H1 (cell line): ENCODE measurements at regions not wholly inside any gene's neighbourhood (a gene's known extent, or its start where the extent isn't known, plus 50 kb on each side); places are given as distances from the start of the nearest gene placed in this dataset.

Experiments used
- CTCF ChIA-PET: fragments of 300-600 bp; sonication (Branson Sonifier 250); formaldehyde crosslinking; loops from one replicate; lab custom pipeline; 2021; ENCODE audit not compliant: partially characterized antibody; lab: Charles Lee
- POLR2A ChIA-PET: fragments of 300-600 bp; sonication (Branson Sonifier 250); formaldehyde crosslinking; loops from one replicate; lab custom pipeline; 2021; ENCODE audit warnings: inconsistent platforms; ENCODE audit not compliant: partially characterized antibody; lab: Charles Lee
- DNase-seq, 2 experiments: peaks; one replicate each; pipeline versions ENCODE4 v3.0.0 to v3.0.0-alpha.2; 2010 to 2022; ENCODE audit warnings: low spot score in 2 of 2, low read depth in 1 of 2, mixed read lengths in 1 of 2
- FAIRE-seq: peaks from 2 replicates; lab custom pipeline; 2011; peaks lifted over from hg19 to GRCh38; lab: Jason Lieb, UNC
- H2AFZ ChIP-seq: 2 replicates; pipeline ENCODE4 v1.8.1; 2012; ENCODE audit warnings: low read length, inconsistent platforms
- H2AK5ac ChIP-seq: 2 replicates; pipeline ENCODE4 v1.6.1; 2013; ENCODE audit warnings: low read depth, low read length
- H2BK120ac ChIP-seq: replicated peaks from 2 replicates; pipeline ENCODE3; 2013; ENCODE audit warnings: low read depth, low read length, inconsistent platforms
- H2BK12ac ChIP-seq: 2 replicates; pipeline ENCODE4 v1.6.1; 2013; ENCODE audit warnings: low read depth, low read length
- H2BK15ac ChIP-seq: 2 replicates; pipeline ENCODE4 v1.6.1; 2013; ENCODE audit warnings: low read length
- H2BK20ac ChIP-seq: 2 replicates; pipeline ENCODE4 v1.6.1; 2013; ENCODE audit warnings: low read length
- H2BK5ac ChIP-seq: 2 replicates; pipeline ENCODE4 v1.6.1; 2013; ENCODE audit warnings: low read depth, low read length
- H3K14ac ChIP-seq: 2 replicates; pipeline ENCODE4 v1.6.1; 2013; ENCODE audit warnings: inconsistent platforms; ENCODE audit not compliant: insufficient read length
- H3K18ac ChIP-seq: 2 replicates; pipeline ENCODE4 v1.6.1; 2013; ENCODE audit warnings: low read length; ENCODE audit errors: extremely low read depth
- H3K23ac ChIP-seq: 2 replicates; pipeline ENCODE4 v1.6.1; 2013; ENCODE audit warnings: inconsistent platforms; ENCODE audit not compliant: insufficient read length
- H3K23me2 ChIP-seq: 2 replicates; pipeline ENCODE4 v1.6.1; 2013; ENCODE audit warnings: low read depth, low read length
- H3K27ac ChIP-seq: 2 replicates; pipeline ENCODE4 v1.6.1; 2011; ENCODE audit warnings: low read depth, low read length, inconsistent platforms
- H3K27me3 ChIP-seq, 4 experiments: replicated peaks in 1 of 4; 1 replicate in 1 of 4; 2 replicates in 3 of 4; pipeline versions ENCODE4 v1.6.1 to v1.8.1; 2011 to 2013; ENCODE audit warnings: low read length in 3 of 4, mild to moderate bottlenecking in 3 of 4, inconsistent platforms in 2 of 4, mixed read lengths in 2 of 4, moderate library complexity in 1 of 4; ENCODE audit not compliant: control insufficient read depth in 3 of 4, insufficient read depth in 3 of 4; ENCODE audit errors: extremely low read depth in 1 of 4
- H3K36me3 ChIP-seq, 4 experiments: 2 replicates each; pipeline versions ENCODE4 v1.6.1 to v1.8.1; 2011 to 2013; ENCODE audit warnings: mild to moderate bottlenecking in 4 of 4, low read length in 3 of 4, moderate library complexity in 2 of 4, control low read depth in 1 of 4, inconsistent platforms in 1 of 4; ENCODE audit not compliant: insufficient read depth in 4 of 4, control insufficient read depth in 2 of 4
- H3K4ac ChIP-seq: replicated peaks from 2 replicates; pipeline ENCODE3; 2013; ENCODE audit warnings: low read length, low read depth, mixed read lengths, inconsistent platforms; ENCODE audit not compliant: insufficient read length
- H3K4me1 ChIP-seq, 4 experiments: replicated peaks in 1 of 4; 1 replicate in 1 of 4; 2 replicates in 3 of 4; pipeline versions ENCODE4 v1.6.1 to v1.8.1; 2011 to 2013; ENCODE audit warnings: low read length in 3 of 4, inconsistent platforms in 2 of 4, mixed read lengths in 1 of 4; ENCODE audit not compliant: insufficient read depth in 4 of 4, control insufficient read depth in 3 of 4
- H3K4me2 ChIP-seq, 2 experiments: 2 replicates each; pipeline versions ENCODE4 v1.6.1 to v1.8.1; 2011 to 2013; ENCODE audit warnings: low read depth in 2 of 2, low read length in 2 of 2, control low read depth in 1 of 2, inconsistent platforms in 1 of 2, mild to moderate bottlenecking in 1 of 2; ENCODE audit not compliant: insufficient read depth in 1 of 2
- H3K4me3 ChIP-seq, 4 experiments: fragments of 200-600, 300-600 bp in 1 of 4; sonication (generic), shearing (Covaris generic), sonication (Bioruptor Twin) in 1 of 4; 2 replicates each; pipeline versions ENCODE4 v1.5.1 to v1.8.1; 2011 to 2016; ENCODE audit warnings: low read length in 4 of 4, low read depth in 3 of 4, control low read depth in 2 of 4, inconsistent platforms in 2 of 4, mild to moderate bottlenecking in 2 of 4, mixed read lengths in 1 of 4, moderate library complexity in 1 of 4; ENCODE audit not compliant: insufficient read depth in 2 of 4; ENCODE audit errors: extremely low read depth in 1 of 4
- H3K56ac ChIP-seq: replicated peaks from 2 replicates; pipeline ENCODE3; 2013; ENCODE audit warnings: low read depth, mild to moderate bottlenecking, mixed read lengths, low read length, inconsistent platforms; ENCODE audit not compliant: insufficient read length
- H3K79me1 ChIP-seq: 2 replicates; pipeline ENCODE4 v1.6.1; 2013; ENCODE audit warnings: low read depth, low read length, control low read depth
- H3K79me2 ChIP-seq, 2 experiments: 2 replicates each; pipeline versions ENCODE4 v1.6.1 to v1.8.1; 2012 to 2013; ENCODE audit warnings: low read length in 2 of 2, mild to moderate bottlenecking in 2 of 2, inconsistent platforms in 1 of 2; ENCODE audit not compliant: insufficient read depth in 2 of 2, control insufficient read depth in 1 of 2
- H3K9ac ChIP-seq, 4 experiments: replicated peaks in 1 of 4; 1 replicate in 1 of 4; 2 replicates in 3 of 4; pipeline versions ENCODE4 v1.6.1 to v1.8.1; 2011 to 2013; ENCODE audit warnings: low read depth in 3 of 4, low read length in 3 of 4, control low read depth in 2 of 4, mild to moderate bottlenecking in 2 of 4, moderate library complexity in 2 of 4, inconsistent platforms in 1 of 4; ENCODE audit errors: extremely low read depth in 1 of 4
- H3K9me3 ChIP-seq, 2 experiments: 2 replicates each; pipeline versions ENCODE4 v1.6.1 to v1.8.1; 2012 to 2013; ENCODE audit warnings: mild to moderate bottlenecking in 2 of 2, moderate library complexity in 2 of 2, control low read depth in 1 of 2, inconsistent platforms in 1 of 2, low read depth in 1 of 2, low read length in 1 of 2, mixed read lengths in 1 of 2; ENCODE audit not compliant: insufficient read depth in 2 of 2
- H4K20me1 ChIP-seq, 2 experiments: replicated peaks in 1 of 2; 2 replicates each; pipeline versions ENCODE3 to v1.8.1; 2011 to 2013; ENCODE audit warnings: inconsistent platforms in 2 of 2, low read length in 2 of 2, mild to moderate bottlenecking in 1 of 2; ENCODE audit not compliant: insufficient read depth in 2 of 2, control insufficient read depth in 1 of 2
- H4K5ac ChIP-seq: 2 replicates; pipeline ENCODE4 v1.6.1; 2013; ENCODE audit warnings: low read length, low read depth, mixed read lengths, inconsistent platforms; ENCODE audit not compliant: insufficient read length
- H4K8ac ChIP-seq: 2 replicates; pipeline ENCODE4 v1.8.0; 2013; ENCODE audit warnings: mild to moderate bottlenecking, moderate library complexity, low read length, inconsistent platforms; ENCODE audit not compliant: insufficient read depth; ENCODE audit errors: extremely low read depth
- H4K91ac ChIP-seq: replicated peaks from 2 replicates; pipeline ENCODE3; 2013; ENCODE audit warnings: low read length, mixed read lengths, inconsistent platforms; ENCODE audit not compliant: insufficient read length
- ASH2L ChIP-seq: fragments of 200-600, 300-600 bp; sonication (generic); IDR thresholded peaks from one replicate; pipeline ENCODE4 v1.7.1; 2017; ENCODE audit warnings: low read length
- CHD1 ChIP-seq: IDR thresholded peaks from 2 replicates; pipeline ENCODE4 v1.6.1; 2012; ENCODE audit warnings: low read depth, low read length, improper control_type of control experiment
- CTBP2 ChIP-seq: IDR thresholded peaks from 2 replicates; pipeline ENCODE4 v1.7.0; 2011; ENCODE audit warnings: borderline replicate concordance, mild to moderate bottlenecking, moderate library complexity, mixed read lengths, low read length; ENCODE audit not compliant: insufficient read depth, insufficient read length
- KDM1A ChIP-seq: fragments of 200-600, 300-600 bp; sonication (generic); IDR thresholded peaks from 2 replicates; pipeline ENCODE4 v1.7.1; 2016; ENCODE audit warnings: mild to moderate bottlenecking, low read length, borderline replicate concordance
- POLR2AphosphoS5 ChIP-seq: IDR thresholded peaks from 2 replicates; pipeline ENCODE4 v1.6.1; 2011; ENCODE audit warnings: low read depth, low read length
- POU5F1 ChIP-seq: IDR thresholded peaks from 2 replicates; pipeline ENCODE4 v1.6.1; 2011; ENCODE audit warnings: low read depth, mild to moderate bottlenecking, low read length, moderate library complexity
- RBBP5 ChIP-seq: IDR thresholded peaks from 2 replicates; pipeline ENCODE4 v1.7.1; 2012; ENCODE audit warnings: low read depth, mild to moderate bottlenecking, inconsistent platforms, low read length, moderate library complexity, borderline replicate concordance
- RNF2 ChIP-seq: fragments of 200-900, 300-1000 bp; sonication (generic); IDR thresholded peaks from 2 replicates; pipeline ENCODE4 v1.7.1; 2016; ENCODE audit warnings: borderline replicate concordance, low read depth, mild to moderate bottlenecking, antibody characterized with exemption, low read length; ENCODE audit not compliant: poor library complexity, severe bottlenecking; ENCODE audit errors: missing control alignments
- SAP30 ChIP-seq: fragments of 300-600 bp; sonication (generic); IDR thresholded peaks from 2 replicates; pipeline ENCODE4 v1.7.1; 2012; ENCODE audit warnings: low read length, moderate library complexity, mild to moderate bottlenecking, inconsistent platforms; ENCODE audit not compliant: insufficient read depth, insufficient replicate concordance
- SIN3A ChIP-seq, 2 experiments: IDR thresholded peaks in 1 of 2; conservative IDR thresholded peaks in 1 of 2; 2 replicates each; pipeline ENCODE4 v1.6.1; 2011 to 2012; ENCODE audit warnings: low read length in 2 of 2, improper control_type of control experiment in 1 of 2, low read depth in 1 of 2, mild to moderate bottlenecking in 1 of 2
- TAF1 ChIP-seq: IDR thresholded peaks from 2 replicates; pipeline ENCODE4 v1.6.1; 2011; ENCODE audit warnings: mild to moderate bottlenecking, low read depth, low read length
- ZNF274 ChIP-seq: IDR thresholded peaks from 2 replicates; pipeline ENCODE4 v1.7.0; 2012; ENCODE audit warnings: low read length, borderline replicate concordance; ENCODE audit errors: extremely low read depth
- WGBS, 2 experiments: shearing (Covaris generic) in 1 of 2; methylation state at CpG; one replicate each; pipeline versions ENCODE4 v1.1.6 to v1.1.7; 2013 to 2015; ENCODE audit warnings: low lambda C conversion rate in 2 of 2, mixed read lengths in 2 of 2, inconsistent platforms in 1 of 2, low coverage in 1 of 2, missing lambda C conversion rate in 1 of 2; ENCODE audit not compliant: insufficient replicate concordance in 2 of 2, insufficient coverage in 1 of 2, insufficient read length in 1 of 2; ENCODE audit errors: extremely low coverage in 1 of 2, missing lambda C conversion rate in 1 of 2; 5-methylcytosine and 5-hydroxymethylcytosine counted together
- TF ChIP-seq, protein P1 (sequence below): IDR thresholded peaks from 2 replicates; pipeline ENCODE4 v1.6.1; 2011; ENCODE audit warnings: low read depth, mild to moderate bottlenecking, low read length; ENCODE audit not compliant: insufficient read depth

DNA sequence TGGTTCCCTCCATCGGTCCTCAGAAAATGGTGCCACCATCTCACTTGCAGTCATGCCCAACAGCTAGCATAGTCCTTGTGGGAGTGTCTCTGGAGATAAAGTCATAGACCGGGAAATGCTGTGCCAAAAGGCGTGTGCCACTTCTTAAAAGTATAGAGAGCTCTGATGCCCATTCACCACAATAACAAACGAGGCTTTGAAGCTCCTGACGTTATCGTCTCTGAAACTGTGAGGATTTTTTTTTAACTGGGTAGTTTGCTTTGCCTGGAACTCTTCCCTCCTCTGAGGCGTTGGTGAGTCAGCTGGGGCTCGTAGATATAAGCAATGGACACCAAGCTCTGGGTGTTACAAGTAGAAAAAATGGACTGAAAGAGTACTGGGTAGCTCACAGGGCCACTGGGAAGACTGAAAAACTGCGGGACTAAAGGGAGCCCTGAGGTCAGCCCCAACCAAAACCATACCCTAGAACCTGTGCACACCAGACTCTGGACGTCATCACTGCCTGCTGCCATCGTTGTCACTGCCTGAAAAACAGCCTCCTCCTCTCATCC is 89.4 kb upstream of the TRIM2 start:
- Histone ChIP-seq H2AK5ac (no peak overlapping the region), H4K91ac (no peak overlapping the region), H4K5ac (no peak overlapping the region), H3K4ac (no peak overlapping the region), H3K27ac (no peak overlapping the region), H3K4me2 (no peak overlapping the region), H2BK12ac (no peak overlapping the region), H3K56ac (no peak overlapping the region), H2BK20ac (no peak overlapping the region), H2AFZ (no peak overlapping the region), H3K79me2 (no peaks in the 10 kb centered on the region), H3K36me3 (no peaks in the 10 kb centered on the region), H3K23ac (no peak overlapping the region), H3K23me2 (no peaks in the 10 kb centered on the region), H3K79me1 (no peaks in the 10 kb centered on the region), H2BK120ac (no peak overlapping the region), H4K20me1 (no peaks in the 10 kb centered on the region), H3K14ac (no peak overlapping the region), H3K4me3 (no peak overlapping the region), H3K9me3 (no peaks in the 10 kb centered on the region), H3K9ac (no peak overlapping the region), H2BK5ac (no peak overlapping the region), H4K8ac (no peak overlapping the region), H3K27me3 (no peaks in the 10 kb centered on the region; a peak in 1 of 7 replicates), H2BK15ac (no peak overlapping the region), H3K18ac (no peak overlapping the region), H3K4me1 (no peaks in the 10 kb centered on the region; a peak in 1 of 7 replicates)
- no peak for FAIRE-seq
- CTCF ChIA-PET = interaction anchor here (0.5 to 10.3 kb wide), 6 partner anchors 12 to 584 kb away, joined by 3 to 72 read pairs (median 3); no protein-coding TSS in a partner anchor
- WGBS, 2 experiments = 97% methylated on average over 11 of the region's 11 CpGs; no CpG with 5 or more reads in 1 of the 2 experiments
- no peak for DNase-seq
- POLR2A ChIA-PET = no interaction called here
- TF ChIP-seq RBBP5 (no peak), POLR2AphosphoS5 (no peak), SIN3A (conservative IDR thresholded peaks at IDR 0.05 in 1 of 2, IDR thresholded peaks at IDR 0.05 in 1 of 2; ENCODE audit: low read depth in 1 of 2, low read length in 2 of 2) (no peak), ASH2L (no peak), CTBP2 (no peak), CHD1 (no peak), SAP30 (no peak), POU5F1 (no peak), RNF2 (no peak), KDM1A (no peak), ZNF274 (no peak), TAF1 (no peak)
- TF ChIP-seq, protein P1, sequence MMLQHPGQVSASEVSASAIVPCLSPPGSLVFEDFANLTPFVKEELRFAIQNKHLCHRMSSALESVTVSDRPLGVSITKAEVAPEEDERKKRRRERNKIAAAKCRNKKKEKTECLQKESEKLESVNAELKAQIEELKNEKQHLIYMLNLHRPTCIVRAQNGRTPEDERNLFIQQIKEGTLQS = no peak
